Transverse colon (tissue), 4 donors: ENCODE measurements at regions not wholly inside any gene's neighbourhood (a gene's known extent, or its start where the extent isn't known, plus 50 kb on each side); places are given as distances from the start of the nearest gene placed in this dataset.

Experiments used
- DNase-seq: peaks from one replicate; pipeline ENCODE4 v3.0.0-alpha.2; 2019
- H3K27ac ChIP-seq, 4 donors: fragments of 200-600 bp; sonication (generic); 2 replicates each; pipeline ENCODE4 v1.5.1; 2016 to 2018; ENCODE audit warnings: inconsistent platforms in 4 of 4
- H3K27me3 ChIP-seq: fragments of 200-600 bp; sonication (generic); 2 replicates; pipeline ENCODE4 v1.5.1; 2017; ENCODE audit warnings: inconsistent platforms
- H3K36me3 ChIP-seq, 4 donors: fragments of 200-600 bp; sonication (generic); 2 replicates each; pipeline ENCODE4 v1.5.1; 2017 to 2019; ENCODE audit warnings: inconsistent platforms in 4 of 4
- H3K4me1 ChIP-seq, 4 donors: fragments of 200-600 bp; sonication (generic); 2 replicates each; pipeline ENCODE4 v1.5.1; 2017 to 2020; ENCODE audit warnings: inconsistent platforms in 4 of 4
- H3K4me3 ChIP-seq, 4 donors: fragments of 200-600 bp; sonication (generic); 1 replicate in 1 of 4; 2 replicates in 3 of 4; pipeline versions ENCODE4 v1.5.1 to v1.6.1; 2017 to 2019; ENCODE audit warnings: inconsistent platforms in 4 of 4
- H3K9me3 ChIP-seq, 2 donors: fragments of 200-600 bp; sonication (generic); 2 replicates each; pipeline ENCODE4 v1.5.1; 2017 to 2019; ENCODE audit warnings: inconsistent platforms in 2 of 2
- CTCF ChIP-seq, 5 experiments: fragments of 200-600 bp in 3 of 5; fragments of 450-650 bp in 2 of 5; sonication (generic) in 3 of 5; IDR thresholded peaks; 1 replicate in 2 of 5; 2 replicates in 3 of 5; pipeline ENCODE4 v1.5.1; 2016 to 2017; ENCODE audit warnings: antibody characterized with exemption in 5 of 5, inconsistent platforms in 3 of 5, mild to moderate bottlenecking in 2 of 5, moderate library complexity in 1 of 5
- EP300 ChIP-seq: sonication (generic); formaldehyde crosslinking; IDR thresholded peaks from one replicate; pipeline ENCODE4 v1.6.1; 2017; ENCODE audit warnings: antibody characterized with exemption, low read depth
- POLR2A ChIP-seq: fragments of 450-650 bp; IDR thresholded peaks from one replicate; pipeline ENCODE4 v1.6.1; 2016; ENCODE audit warnings: antibody characterized with exemption, mild to moderate bottlenecking, moderate library complexity
- POLR2AphosphoS5 ChIP-seq, 3 donors: sonication (generic); formaldehyde crosslinking; IDR thresholded peaks; one replicate each; pipeline ENCODE4 v1.6.1; 2016; ENCODE audit warnings: antibody characterized with exemption in 3 of 3
- WGBS, 2 donors: methylation state at CpG; one replicate each; pipeline ENCODE4 v1.1.5; 2018; ENCODE audit warnings: low coverage in 1 of 2; 5-methylcytosine and 5-hydroxymethylcytosine counted together
- in situ Hi-C, 4 donors: fragments of 200-750 bp; cut with MboI; loops; one replicate each; pipeline versions ENCODE4 v1.15.0 to v1.15.1; 2017; ENCODE audit warnings: low sequenced_read_pairs in 3 of 4, low pct_ligation_motif_present in 1 of 4, low pct_unique_long_range_greater_than_20kb in 1 of 4
- intact Hi-C: fragments of 100-400 bp; cut with DNase I; formaldehyde crosslinking; loops from one replicate; pipeline ENCODE4 v1.15.1; 2023; ENCODE audit warnings: low total_unique reads

- no peak overlapping the region for H3K27ac ChIP-seq
- intact Hi-C loops (no loop called here), in situ Hi-C loops (no loop called here)
- H3K4me1 ChIP-seq: no peaks in the 10 kb centered on the region
- no peaks in the 10 kb centered on the region for H3K36me3 ChIP-seq
- 83 to 85% methylated on average over 1 to 9 of the region's 9 CpGs for WGBS, 2 donors
- TF ChIP-seq EP300: no peak
- TF ChIP-seq POLR2A: no peak
- no peak for TF ChIP-seq POLR2AphosphoS5 (IDR thresholded peaks at IDR 0.05)
- TF ChIP-seq CTCF (IDR thresholded peaks at IDR 0.05): no peak
- no peaks in the 10 kb centered on the region for H3K9me3 ChIP-seq
- no peak for DNase-seq
- H3K4me3 ChIP-seq: no peak overlapping the region
- H3K27me3 ChIP-seq: no peaks in the 10 kb centered on the region
Measured at GRCh38 chr10:35758076-35758475, 116.0 kb upstream of the FZD8 start.

- H3K36me3 ChIP-seq: no peaks in the 10 kb centered on the region
- 90% methylated on average over 4 to 5 of the region's 5 CpGs for WGBS, 2 donors
- no peak overlapping the region for H3K4me3 ChIP-seq
- no peaks in the 10 kb centered on the region for H3K9me3 ChIP-seq
- H3K27me3 ChIP-seq: no peaks in the 10 kb centered on the region
- in situ Hi-C loops: no loop called here
- TF ChIP-seq EP300: no peak
- intact Hi-C loops: no loop called here
- no peaks in the 10 kb centered on the region for H3K4me1 ChIP-seq
- H3K27ac ChIP-seq: no peak overlapping the region
- DNase-seq: no peak
Measured at GRCh38 chr10:35754519-35754918, 112.4 kb upstream of the FZD8 start.

- Histone ChIP-seq H3K9me3 (no peaks in the 10 kb centered on the region), H3K4me1 (no peaks in the 10 kb centered on the region), H3K4me3 (no peak overlapping the region), H3K36me3 (no peaks in the 10 kb centered on the region), H3K27me3 (no peaks in the 10 kb centered on the region), H3K27ac (no peak overlapping the region)
- intact Hi-C loops: no loop called here
- DNase-seq: no peak
- TF ChIP-seq POLR2AphosphoS5 (IDR thresholded peaks at IDR 0.05) (no peak), EP300 (no peak), POLR2A (no peak), CTCF (IDR thresholded peaks at IDR 0.05) (no peak)
- 61 to 64% methylated on average over 5 to 11 of the region's 11 CpGs for WGBS, 2 donors
- in situ Hi-C loops: no loop called here
Measured at GRCh38 chr10:35752469-35753461, 110.7 kb upstream of the FZD8 start.

GRCh38 chr10:35751347-35751746 is 109.3 kb upstream of the FZD8 start:
- no peak for DNase-seq
- H3K27ac ChIP-seq: no peak overlapping the region
- H3K4me3 ChIP-seq: no peak overlapping the region
- no peak for TF ChIP-seq CTCF (IDR thresholded peaks at IDR 0.05)
- no peak for TF ChIP-seq EP300
- TF ChIP-seq POLR2AphosphoS5 (IDR thresholded peaks at IDR 0.05): no peak
- no peak for TF ChIP-seq POLR2A
- in situ Hi-C loops (no loop called here), intact Hi-C loops (no loop called here)
- no peaks in the 10 kb centered on the region for H3K9me3 ChIP-seq
- H3K27me3 ChIP-seq: no peaks in the 10 kb centered on the region
- no peaks in the 10 kb centered on the region for H3K4me1 ChIP-seq
- 71 to 80% methylated on average over 1 to 2 of the region's 2 CpGs for WGBS, 2 donors
- H3K36me3 ChIP-seq: no peaks in the 10 kb centered on the region
